ENCODE measurements at regions not wholly inside any gene's neighbourhood (a gene's known extent, or its start where the extent isn't known, plus 50 kb on each side); places are given as distances from the start of the nearest gene placed in this dataset.
"Not testable (repeated sequence)": the region's sequence is repeated elsewhere in the genome, so short reads cannot be mapped to it uniquely, and the experiment has no call there.

- DNase-seq: no peak
Measured at GRCh38 chr5:117188211-117188610, 613.6 kb upstream of the SEMA6A start.

- no peak for DNase-seq
Measured at GRCh38 chr5:117186751-117187150, 612.1 kb upstream of the SEMA6A start.

GRCh38 chr5:117183326-117183725, 608.7 kb upstream of the SEMA6A start:
- DNase-seq: no peak

- DNase-seq: peak; percentile 49
Measured at GRCh38 chr5:117182104-117182503, 607.5 kb upstream of the SEMA6A start.

- no peak for DNase-seq
Measured at GRCh38 chr5:117177302-117177701, 602.7 kb upstream of the SEMA6A start.

GRCh38 chr5:117165068-117165467, 590.4 kb upstream of the SEMA6A start:
- DNase-seq: peak; percentile 18

GRCh38 chr5:117161718-117162335, 587.2 kb upstream of the SEMA6A start:
- peak; percentile 36 for DNase-seq

GRCh38 chr5:117160391-117160790, 585.8 kb upstream of the SEMA6A start:
- no peak for DNase-seq

- DNase-seq: no peak
Measured at GRCh38 chr5:117149312-117149711, 574.7 kb upstream of the SEMA6A start.

GRCh38 chr5:117144086-117144485, 569.5 kb upstream of the SEMA6A start:
- no peak for DNase-seq

GRCh38 chr5:117143406-117143805, 568.8 kb upstream of the SEMA6A start:
- no peak for DNase-seq

GRCh38 chr5:117138523-117138922, 563.9 kb upstream of the SEMA6A start:
- DNase-seq: no peak

- no peak for DNase-seq
Measured at GRCh38 chr5:117135851-117136250, 561.2 kb upstream of the SEMA6A start.

- DNase-seq: no peak
Measured at GRCh38 chr5:117133198-117133597, 558.6 kb upstream of the SEMA6A start.

- no peak for DNase-seq
Measured at GRCh38 chr5:117131876-117132275, 557.3 kb upstream of the SEMA6A start.

GRCh38 chr5:117131048-117131679, 556.5 kb upstream of the SEMA6A start:
- no peak for DNase-seq

GRCh38 chr5:117118499-117118898, 543.9 kb upstream of the SEMA6A start:
- DNase-seq: no peak

GRCh38 chr5:117117314-117117713, 542.7 kb upstream of the SEMA6A start:
- DNase-seq: not testable (repeated sequence)

GRCh38 chr5:117110548-117110947, 535.9 kb upstream of the SEMA6A start:
- no peak for DNase-seq

GRCh38 chr5:117107859-117108258, 533.2 kb upstream of the SEMA6A start:
- DNase-seq: no peak

GRCh38 chr5:117103703-117104102, 529.1 kb upstream of the SEMA6A start:
- no peak for DNase-seq

- DNase-seq: no peak
Measured at GRCh38 chr5:117102591-117102990, 528.0 kb upstream of the SEMA6A start.

GRCh38 chr5:117100176-117100575, 525.6 kb upstream of the SEMA6A start:
- no peak for DNase-seq

- no peak for DNase-seq
Measured at GRCh38 chr5:117098094-117098493, 523.5 kb upstream of the SEMA6A start.
